A673 (cell line): ENCODE measurements at regions not wholly inside any gene's neighbourhood (a gene's known extent, or its start where the extent isn't known, plus 50 kb on each side); places are given as distances from the start of the nearest gene placed in this dataset.

ENCODE experiments used
- BruUV-seq: library from RNA; stranded (reverse); fragments of 400-500 nt; replicated peaks from 2 replicates; lab custom pipeline; 2021; lab: Mats Ljungman, UMichigan
- CTCF ChIA-PET: fragments of 300-600 bp; sonication (Branson Sonifier 250); formaldehyde crosslinking; loops from one replicate; lab custom pipeline; 2022; ENCODE audit warnings: antibody characterized with exemption; lab: Charles Lee
- POLR2A ChIA-PET: fragments of 300-600 bp; sonication (Branson Sonifier 250); formaldehyde crosslinking; loops from one replicate; lab custom pipeline; 2022; ENCODE audit warnings: antibody characterized with exemption; ENCODE audit not compliant: low non-redundant PET; lab: Charles Lee
- DNase-seq: peaks from one replicate; pipeline ENCODE4 v3.0.0-alpha.2; 2015; ENCODE audit warnings: low spot score
- H3K27ac ChIP-seq: fragments of 200-600 bp; sonication (generic); 2 replicates; pipeline ENCODE4 v1.5.1; 2016; ENCODE audit warnings: mixed run types, low read depth, mild to moderate bottlenecking, mixed read lengths, antibody characterized with exemption, low read length; ENCODE audit not compliant: poor library complexity, severe bottlenecking
- H3K27me3 ChIP-seq: fragments of 200-600 bp; sonication (generic); replicated peaks from 2 replicates; pipeline ENCODE4 v1.6.1; 2017; ENCODE audit warnings: mixed run types, low read depth, mild to moderate bottlenecking, mixed read lengths, antibody characterized with exemption, low read length; ENCODE audit not compliant: insufficient read depth, poor library complexity
- H3K36me3 ChIP-seq: fragments of 200-600 bp; sonication (generic); 2 replicates; pipeline ENCODE4 v1.6.1; 2016; ENCODE audit warnings: mixed run types, mild to moderate bottlenecking, mixed read lengths, antibody characterized with exemption, low read length; ENCODE audit not compliant: insufficient read depth, poor library complexity, severe bottlenecking
- H3K4me1 ChIP-seq: fragments of 200-600 bp; sonication (generic); 2 replicates; pipeline ENCODE4 v1.6.1; 2017; ENCODE audit warnings: mixed run types, mild to moderate bottlenecking, mixed read lengths, antibody characterized with exemption, low read length; ENCODE audit not compliant: insufficient read depth, poor library complexity, severe bottlenecking
- H3K4me3 ChIP-seq: fragments of 200-600 bp; sonication (generic); 2 replicates; pipeline ENCODE4 v1.5.1; 2016; ENCODE audit warnings: low read depth, mixed run types, mild to moderate bottlenecking, mixed read lengths, low read length; ENCODE audit not compliant: poor library complexity, severe bottlenecking
- H3K9me3 ChIP-seq: fragments of 200-600 bp; sonication (generic); 2 replicates; pipeline ENCODE4 v1.6.1; 2016; ENCODE audit warnings: mixed run types, low read depth, mild to moderate bottlenecking, mixed read lengths, antibody characterized with exemption, low read length; ENCODE audit not compliant: poor library complexity, severe bottlenecking
- EZH2 ChIP-seq: fragments of 200-600 bp; sonication (generic); IDR thresholded peaks from 2 replicates; pipeline ENCODE4 v1.6.1; 2017; ENCODE audit warnings: borderline replicate concordance, low read depth, mild to moderate bottlenecking, mixed read lengths, antibody characterized with exemption, low read length; ENCODE audit not compliant: poor library complexity, severe bottlenecking
- intact Hi-C: fragments of 100-400 bp; cut with micrococcal nuclease; formaldehyde crosslinking; loops from one replicate; pipeline ENCODE4 v1.10.0; 2022; ENCODE audit not compliant: unreplicated experiment
- TF ChIP-seq, protein P1 (sequence below): fragments of 300-800, 200-600 bp; sonication (generic); conservative IDR thresholded peaks from 2 replicates; pipeline ENCODE4 v1.5.1; 2017; ENCODE audit warnings: low read depth, mild to moderate bottlenecking, antibody characterized with exemption, low read length, moderate library complexity, mixed read lengths

DNA sequence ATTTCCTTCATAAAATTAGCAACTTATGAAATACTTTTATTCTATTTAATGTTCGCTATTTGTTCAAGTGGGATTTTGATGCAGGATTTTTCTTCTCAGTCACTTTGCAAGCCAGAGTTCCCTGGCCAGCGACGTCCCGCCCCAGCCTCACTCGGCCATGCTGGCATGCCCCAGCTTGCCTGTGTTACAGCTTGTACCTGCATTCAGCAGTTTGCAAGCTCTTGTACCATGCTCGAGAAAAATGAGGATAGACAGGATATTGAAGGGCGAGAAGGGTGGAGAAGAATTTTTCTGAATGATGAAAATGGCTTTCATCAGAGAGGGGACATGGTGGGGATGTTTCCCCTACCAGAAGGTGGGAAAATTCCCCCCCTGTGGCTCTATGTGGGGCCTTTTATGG lies 2180.2 kb upstream of the PCDH20 start:
- ChIA-PET POLR2A (no interaction called here), CTCF (no interaction called here)
- Histone ChIP-seq H3K27ac (no peak overlapping the region), H3K9me3 (no peaks in the 10 kb centered on the region), H3K27me3 (no peaks in the 10 kb centered on the region), H3K4me1 (no peaks in the 10 kb centered on the region), H3K4me3 (no peak overlapping the region), H3K36me3 (no peaks in the 10 kb centered on the region)
- no peak for DNase-seq
- TF ChIP-seq EZH2: no peak
- TF ChIP-seq, protein P1, sequence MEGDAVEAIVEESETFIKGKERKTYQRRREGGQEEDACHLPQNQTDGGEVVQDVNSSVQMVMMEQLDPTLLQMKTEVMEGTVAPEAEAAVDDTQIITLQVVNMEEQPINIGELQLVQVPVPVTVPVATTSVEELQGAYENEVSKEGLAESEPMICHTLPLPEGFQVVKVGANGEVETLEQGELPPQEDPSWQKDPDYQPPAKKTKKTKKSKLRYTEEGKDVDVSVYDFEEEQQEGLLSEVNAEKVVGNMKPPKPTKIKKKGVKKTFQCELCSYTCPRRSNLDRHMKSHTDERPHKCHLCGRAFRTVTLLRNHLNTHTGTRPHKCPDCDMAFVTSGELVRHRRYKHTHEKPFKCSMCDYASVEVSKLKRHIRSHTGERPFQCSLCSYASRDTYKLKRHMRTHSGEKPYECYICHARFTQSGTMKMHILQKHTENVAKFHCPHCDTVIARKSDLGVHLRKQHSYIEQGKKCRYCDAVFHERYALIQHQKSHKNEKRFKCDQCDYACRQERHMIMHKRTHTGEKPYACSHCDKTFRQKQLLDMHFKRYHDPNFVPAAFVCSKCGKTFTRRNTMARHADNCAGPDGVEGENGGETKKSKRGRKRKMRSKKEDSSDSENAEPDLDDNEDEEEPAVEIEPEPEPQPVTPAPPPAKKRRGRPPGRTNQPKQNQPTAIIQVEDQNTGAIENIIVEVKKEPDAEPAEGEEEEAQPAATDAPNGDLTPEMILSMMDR: no peak
- intact Hi-C loops: no loop called here
- BruUV-seq: no TSS peak

DNA sequence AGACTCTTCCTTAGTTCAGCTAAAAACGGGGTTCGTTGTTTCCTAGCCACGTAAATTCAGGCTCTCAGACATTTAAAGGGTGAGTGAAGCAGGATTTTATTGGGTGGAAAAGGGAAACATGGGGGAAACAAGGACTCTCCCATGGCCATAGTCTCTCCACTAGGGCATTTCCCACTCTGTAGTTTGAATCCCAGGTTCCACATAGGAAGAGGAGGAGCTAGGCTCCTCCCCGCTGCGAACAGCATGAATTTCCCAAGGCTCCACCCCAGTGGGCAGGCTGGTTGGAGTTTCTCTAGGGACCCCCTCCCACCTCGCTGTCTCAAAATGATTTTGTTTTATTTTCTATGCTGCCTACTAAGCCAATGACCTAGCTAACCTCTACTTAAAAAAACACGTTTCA lies 2170.8 kb upstream of the PCDH20 start:
- no peaks in the 10 kb centered on the region for H3K27me3 ChIP-seq
- no peaks in the 10 kb centered on the region for H3K36me3 ChIP-seq
- TF ChIP-seq, protein P1: no peak
- TF ChIP-seq EZH2: no peak
- no peak overlapping the region for H3K4me3 ChIP-seq
- H3K9me3 ChIP-seq: peaks cover 6% of the 10 kb centered on the region
- no peak for DNase-seq
- H3K4me1 ChIP-seq: no peaks in the 10 kb centered on the region
- no TSS peak for BruUV-seq
- intact Hi-C loops: no loop called here
- CTCF ChIA-PET: no interaction called here
- no peak overlapping the region for H3K27ac ChIP-seq
- POLR2A ChIA-PET: no interaction called here

DNA sequence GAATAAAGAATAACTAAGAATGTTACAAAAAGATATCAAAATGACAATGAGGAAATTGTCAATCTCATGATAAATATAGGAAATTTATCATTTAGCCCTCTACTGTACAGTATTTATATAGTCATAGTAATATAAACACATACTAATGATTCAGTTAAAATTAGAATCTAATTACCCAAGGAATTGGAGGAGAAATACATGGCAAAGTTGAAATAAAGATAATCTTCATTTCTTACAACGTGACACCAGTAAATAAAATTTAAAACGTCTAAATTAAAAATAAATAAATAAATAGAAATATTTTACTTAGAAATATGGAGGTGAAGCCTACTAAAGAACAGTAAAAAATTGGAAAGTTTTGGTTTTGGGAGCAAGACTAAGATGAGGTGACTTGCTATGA lies 2163.1 kb upstream of the PCDH20 start:
- CTCF ChIA-PET: no interaction called here
- intact Hi-C loops: no loop called here
- no peak overlapping the region for H3K4me3 ChIP-seq
- TF ChIP-seq, protein P1: no peak
- no peak for TF ChIP-seq EZH2
- no peak for DNase-seq
- no peaks in the 10 kb centered on the region for H3K27me3 ChIP-seq
- peaks cover 7% of the 10 kb centered on the region for H3K9me3 ChIP-seq
- no peaks in the 10 kb centered on the region for H3K36me3 ChIP-seq
- BruUV-seq: no TSS peak
- no peak overlapping the region for H3K27ac ChIP-seq
- H3K4me1 ChIP-seq: no peaks in the 10 kb centered on the region
- POLR2A ChIA-PET: no interaction called here
